Activated CD4-positive, CD25-positive, alpha-beta regulatory T cell treated with anti-CD3 and anti-CD28 coated beads, Interleukin-2, amount 50 U/mL, for 24 hours (primary cell): ENCODE measurements at regions not wholly inside any gene's neighbourhood (a gene's known extent, or its start where the extent isn't known, plus 50 kb on each side); places are given as distances from the start of the nearest gene placed in this dataset.

Source experiments
- ATAC-seq, 2 donors: fragments of 150-1000 bp; cut with Tn5 transposase; one replicate each; pipeline ENCODE4 v1.10.0; 2021; ENCODE audit warnings: mild to moderate bottlenecking in 1 of 2, moderate library complexity in 1 of 2

- no peak for ATAC-seq
Measured at GRCh38 chr2:181354626-181355025, 102.6 kb upstream of the ITGA4 start.

- ATAC-seq = no peak
Measured at GRCh38 chr2:181356526-181357130, 100.6 kb upstream of the ITGA4 start.

GRCh38 chr2:181357979-181358378, 99.2 kb upstream of the ITGA4 start:
- no peak for ATAC-seq

GRCh38 chr2:181362561-181362960, 94.6 kb upstream of the ITGA4 start:
- no peak for ATAC-seq

- ATAC-seq = no peak
Measured at GRCh38 chr2:181363164-181363563, 94.0 kb upstream of the ITGA4 start.

GRCh38 chr2:181364492-181365170, 92.6 kb upstream of the ITGA4 start:
- ATAC-seq = no peak

- ATAC-seq = no peak
Measured at GRCh38 chr2:181366675-181367175, 90.5 kb upstream of the ITGA4 start.

- no peak for ATAC-seq
Measured at GRCh38 chr2:181367411-181367810, 89.8 kb upstream of the ITGA4 start.

- no peak for ATAC-seq
Measured at GRCh38 chr2:181367906-181368435, 89.2 kb upstream of the ITGA4 start.

- no peak for ATAC-seq
Measured at GRCh38 chr2:181370126-181370525, 87.1 kb upstream of the ITGA4 start.

GRCh38 chr2:181371195-181371594, 86.0 kb upstream of the ITGA4 start:
- no peak for ATAC-seq

GRCh38 chr2:181371782-181372645, 85.2 kb upstream of the ITGA4 start:
- ATAC-seq = no peak

- ATAC-seq = no peak
Measured at GRCh38 chr2:181372646-181373040, 84.5 kb upstream of the ITGA4 start.

GRCh38 chr2:181374781-181375675, 82.2 kb upstream of the ITGA4 start:
- no peak for ATAC-seq

- ATAC-seq = no peak
Measured at GRCh38 chr2:181376442-181376841, 80.7 kb upstream of the ITGA4 start.

- no peak for ATAC-seq
Measured at GRCh38 chr2:181376999-181377398, 80.2 kb upstream of the ITGA4 start.

GRCh38 chr2:181378491-181378890, 78.7 kb upstream of the ITGA4 start:
- ATAC-seq = no peak

- ATAC-seq = no peak
Measured at GRCh38 chr2:181380581-181380980, 76.6 kb upstream of the ITGA4 start.

GRCh38 chr2:181384923-181385322, 72.3 kb upstream of the ITGA4 start:
- ATAC-seq = no peak

GRCh38 chr2:181389524-181389923, 67.7 kb upstream of the ITGA4 start:
- ATAC-seq = no peak

- peak in 1 of 2 donors; percentile 30 for ATAC-seq
Measured at GRCh38 chr2:181393472-181393871, 63.7 kb upstream of the ITGA4 start.

GRCh38 chr2:181394741-181395437, 62.3 kb upstream of the ITGA4 start:
- peak; percentile 25 to 27 for ATAC-seq
